ENCODE measurements at regions not wholly inside any gene's neighbourhood (a gene's known extent, or its start where the extent isn't known, plus 50 kb on each side); places are given as distances from the start of the nearest gene placed in this dataset.

- intact Hi-C loops (cut with DNase I) = no loop called here
- peaks cover 0 to 16% of the 10 kb centered on the region in 2 donors for H3K9me3 ChIP-seq
- ATAC-seq (no peak), DNase-seq (no peak)
- H3K27ac ChIP-seq = no peak overlapping the region
- H3K4me3 ChIP-seq = no peak overlapping the region
- no peaks in the 10 kb centered on the region for H3K27me3 ChIP-seq
- no peaks in the 10 kb centered on the region for H3K36me3 ChIP-seq
- H3K4me1 ChIP-seq = no peaks in the 10 kb centered on the region
- TF ChIP-seq CTCF (IDR thresholded peaks at IDR 0.05) = no peak
Measured at GRCh38 chr12:72793796-72794195, 521.6 kb downstream of the TRHDE start.

GRCh38 chr12:72815421-72815820 lies 543.3 kb downstream of the TRHDE start:
- intact Hi-C loops (cut with DNase I) = no loop called here
- H3K4me3 ChIP-seq = no peak overlapping the region
- DNase-seq (no peak), ATAC-seq (no peak)
- TF ChIP-seq CTCF (IDR thresholded peaks at IDR 0.05) = no peak
- no peaks in the 10 kb centered on the region for H3K36me3 ChIP-seq
- no peaks in the 10 kb centered on the region for H3K27me3 ChIP-seq
- H3K27ac ChIP-seq = no peak overlapping the region
- H3K4me1 ChIP-seq = no peaks in the 10 kb centered on the region
- peaks cover 0 to 37% of the 10 kb centered on the region in 2 donors for H3K9me3 ChIP-seq

DNA sequence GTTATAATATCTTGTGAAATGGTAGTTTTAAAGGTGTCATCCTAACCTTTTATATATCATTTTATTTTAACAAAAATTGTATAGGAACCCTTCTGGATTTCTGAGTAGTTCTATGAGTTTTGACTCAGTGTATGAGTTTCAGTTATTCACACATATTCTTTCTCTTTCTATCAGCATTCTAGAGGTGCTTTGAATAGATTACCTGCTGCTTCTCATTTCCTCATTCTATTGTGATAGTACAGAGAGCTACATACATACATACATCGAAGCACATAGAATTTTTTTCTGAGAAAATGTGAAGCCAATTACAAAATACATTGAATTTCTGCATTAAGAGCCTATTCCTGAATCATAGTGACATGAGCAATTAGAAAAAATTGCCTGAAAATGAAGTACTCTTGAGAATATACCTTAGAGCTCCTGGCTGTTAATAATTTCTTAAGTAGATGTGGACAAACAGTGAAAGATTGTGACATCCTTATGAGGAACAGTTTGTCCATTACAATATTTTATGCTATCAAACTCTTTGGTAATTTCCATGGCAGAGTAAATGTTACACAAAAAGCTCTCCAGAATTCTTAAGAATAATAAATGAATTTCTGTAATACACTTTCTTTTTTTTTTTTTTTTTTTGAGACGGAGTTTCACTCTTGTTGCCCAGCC lies 556.6 kb downstream of the TRHDE start:
- intact Hi-C loops (cut with DNase I) = no loop called here
- ATAC-seq (peak; percentile 79), DNase-seq (no peak)
- Histone ChIP-seq H3K4me1 (no peaks in the 10 kb centered on the region), H3K27ac (peak overlapping the region in 1 of 2 donors; percentile 14), H3K9me3 (peaks cover 0 to 7% of the 10 kb centered on the region in 2 donors), H3K4me3 (no peak overlapping the region), H3K36me3 (no peaks in the 10 kb centered on the region), H3K27me3 (no peaks in the 10 kb centered on the region)
- TF ChIP-seq CTCF (IDR thresholded peaks at IDR 0.05) = no peak

- no peaks in the 10 kb centered on the region for H3K4me1 ChIP-seq
- H3K27me3 ChIP-seq = no peaks in the 10 kb centered on the region
- DNase-seq = no peak
- H3K36me3 ChIP-seq = no peaks in the 10 kb centered on the region
- H3K9me3 ChIP-seq = peaks cover 0 to 5% of the 10 kb centered on the region in 2 donors
- no peak for TF ChIP-seq CTCF (IDR thresholded peaks at IDR 0.05)
- intact Hi-C loops (cut with DNase I) = no loop called here
- no peak overlapping the region for H3K4me3 ChIP-seq
- H3K27ac ChIP-seq = peak overlapping the region in 1 of 2 donors; percentile 55
- ATAC-seq = peak; percentile 14
Measured at GRCh38 chr12:72829838-72830237, 557.7 kb downstream of the TRHDE start.

- ATAC-seq = no peak
- no peaks in the 10 kb centered on the region for H3K27me3 ChIP-seq
- H3K4me1 ChIP-seq = no peaks in the 10 kb centered on the region
- H3K27ac ChIP-seq = no peak overlapping the region
- DNase-seq = no peak
- peaks cover 0 to 2% of the 10 kb centered on the region in 2 donors for H3K9me3 ChIP-seq
- H3K4me3 ChIP-seq = no peak overlapping the region
- intact Hi-C loops (cut with DNase I) = no loop called here
- no peaks in the 10 kb centered on the region for H3K36me3 ChIP-seq
- TF ChIP-seq CTCF (IDR thresholded peaks at IDR 0.05) = no peak
Measured at GRCh38 chr12:72832024-72832423, 559.9 kb downstream of the TRHDE start.
